C4-2B (cell line): ENCODE measurements at regions not wholly inside any gene's neighbourhood (a gene's known extent, or its start where the extent isn't known, plus 50 kb on each side); places are given as distances from the start of the nearest gene placed in this dataset.

Source experiments
- H3K27ac ChIP-seq: fragments of 450-650 bp; 2 replicates; pipeline ENCODE4 v1.5.1; 2017
- CTCF ChIP-seq: fragments of 450-650 bp; conservative IDR thresholded peaks from 2 replicates; pipeline ENCODE4 v1.5.1; 2017; ENCODE audit warnings: mild to moderate bottlenecking
- ZFX ChIP-seq: fragments of 450-650 bp; IDR thresholded peaks from 2 replicates; pipeline ENCODE4 v1.6.1; 2017

- TF ChIP-seq ZFX (no peak), CTCF (no peak)
- no peak overlapping the region for H3K27ac ChIP-seq
Measured at GRCh38 chr1:227433663-227434341, 115.5 kb upstream of the CDC42BPA start.

- TF ChIP-seq CTCF, result no peak
- no peak for TF ChIP-seq ZFX
- no peak overlapping the region for H3K27ac ChIP-seq
Measured at GRCh38 chr1:227432981-227433380, 114.7 kb upstream of the CDC42BPA start.

- no peak for TF ChIP-seq CTCF
- no peak for TF ChIP-seq ZFX
- no peak overlapping the region for H3K27ac ChIP-seq
Measured at GRCh38 chr1:227432181-227432535, 113.9 kb upstream of the CDC42BPA start.

GRCh38 chr1:227429447-227430359 lies 111.4 kb upstream of the CDC42BPA start:
- peak overlapping the region; percentile 11; the same call in 1 of the 2 replicates for H3K27ac ChIP-seq

GRCh38 chr1:227428803-227429202 lies 110.5 kb upstream of the CDC42BPA start:
- peak overlapping the region; percentile 11; the same call in 1 of the 2 replicates for H3K27ac ChIP-seq
- TF ChIP-seq CTCF, result no peak

More at GRCh38 chr1:227429447-227430359, 111.4 kb upstream of the CDC42BPA start:
- TF ChIP-seq CTCF (no peak), ZFX (no peak)

- H3K27ac ChIP-seq, result no peak overlapping the region
- TF ChIP-seq CTCF (no peak), ZFX (no peak)
Measured at GRCh38 chr1:227427411-227427810, 109.1 kb upstream of the CDC42BPA start.

- TF ChIP-seq CTCF (no peak), ZFX (no peak)
- peak overlapping the region; percentile 35 for H3K27ac ChIP-seq
Measured at GRCh38 chr1:227424953-227425352, 106.7 kb upstream of the CDC42BPA start.
